EL (cell line): ENCODE measurements at regions not wholly inside any gene's neighbourhood (a gene's known extent, or its start where the extent isn't known, plus 50 kb on each side); places are given as distances from the start of the nearest gene placed in this dataset.
"Not testable (repeated sequence)": the region's sequence is repeated elsewhere in the genome, so short reads cannot be mapped to it uniquely, and the experiment has no call there.

Experiments
- DNase-seq: peaks from one replicate; pipeline ENCODE4 v3.0.0-alpha.2; 2016

- no peak for DNase-seq
Measured at GRCh38 chr3:26078539-26078938, 288.6 kb downstream of the OXSM start.

- no peak for DNase-seq
Measured at GRCh38 chr3:26081166-26081565, 291.3 kb downstream of the OXSM start.

GRCh38 chr3:26081806-26082205, 291.9 kb downstream of the OXSM start:
- no peak for DNase-seq

GRCh38 chr3:26082911-26083310, 293.0 kb downstream of the OXSM start:
- DNase-seq, result no peak

GRCh38 chr3:26084629-26085028, 294.7 kb downstream of the OXSM start:
- no peak for DNase-seq

- no peak for DNase-seq
Measured at GRCh38 chr3:26087751-26088150, 297.9 kb downstream of the OXSM start.

GRCh38 chr3:26089249-26089648, 299.4 kb downstream of the OXSM start:
- no peak for DNase-seq

- DNase-seq, result no peak
Measured at GRCh38 chr3:26090589-26090988, 300.7 kb downstream of the OXSM start.

GRCh38 chr3:26091096-26091495, 301.2 kb downstream of the OXSM start:
- DNase-seq, result no peak

GRCh38 chr3:26091626-26092025, 301.7 kb downstream of the OXSM start:
- DNase-seq, result no peak

- not testable (repeated sequence) for DNase-seq
Measured at GRCh38 chr3:26097111-26097510, 307.2 kb downstream of the OXSM start.

- no peak for DNase-seq
Measured at GRCh38 chr3:26099692-26100091, 309.8 kb downstream of the OXSM start.

- no peak for DNase-seq
Measured at GRCh38 chr3:26100176-26100575, 310.3 kb downstream of the OXSM start.

GRCh38 chr3:26102376-26102775, 312.5 kb downstream of the OXSM start:
- no peak for DNase-seq

- DNase-seq, result no peak
Measured at GRCh38 chr3:26104851-26105251, 315.0 kb downstream of the OXSM start.

- DNase-seq, result no peak
Measured at GRCh38 chr3:26105261-26105660, 315.4 kb downstream of the OXSM start.

GRCh38 chr3:26106228-26106627, 316.3 kb downstream of the OXSM start:
- no peak for DNase-seq

- DNase-seq, result no peak
Measured at GRCh38 chr3:26108846-26109489, 319.1 kb downstream of the OXSM start.

GRCh38 chr3:26114851-26115250, 325.0 kb downstream of the OXSM start:
- DNase-seq, result no peak

- no peak for DNase-seq
Measured at GRCh38 chr3:26118165-26118564, 328.3 kb downstream of the OXSM start.

GRCh38 chr3:26132942-26133341, 343.1 kb downstream of the OXSM start:
- no peak for DNase-seq

- no peak for DNase-seq
Measured at GRCh38 chr3:26141296-26141695, 351.4 kb downstream of the OXSM start.

- DNase-seq, result no peak
Measured at GRCh38 chr3:26145769-26146168, 355.9 kb downstream of the OXSM start.

- not testable (repeated sequence) for DNase-seq
Measured at GRCh38 chr3:26157428-26157827, 367.5 kb downstream of the OXSM start.

GRCh38 chr3:26171006-26171405, 381.1 kb downstream of the OXSM start:
- DNase-seq, result no peak

- no peak for DNase-seq
Measured at GRCh38 chr3:26191556-26191955, 401.7 kb downstream of the OXSM start.
